IMR-90 (cell line): ENCODE measurements at regions not wholly inside any gene's neighbourhood (a gene's known extent, or its start where the extent isn't known, plus 50 kb on each side); places are given as distances from the start of the nearest gene placed in this dataset.

Experiments used
- ATAC-seq: fragments of 200-7000 bp; cut with Tn5 transposase; 2 replicates; pipeline ENCODE4 v1.9.1; 2020; ENCODE audit warnings: low read depth, mild to moderate bottlenecking, moderate library complexity
- BruUV-seq: library from RNA; stranded (reverse); fragments of 400-500 nt; replicated peaks from 2 replicates; lab custom pipeline; 2021; lab: Mats Ljungman, UMichigan
- CTCF ChIA-PET: fragments of 300-600 bp; formaldehyde crosslinking; extraction: SDS; loops from one replicate; lab custom pipeline; 2021; ENCODE audit warnings: antibody characterized with exemption; lab: Yijun Ruan, JAX
- POLR2A ChIA-PET: fragments of 300-600 bp; sonication (Branson Sonifier 250); formaldehyde crosslinking; loops from one replicate; lab custom pipeline; 2022; ENCODE audit warnings: antibody characterized with exemption; ENCODE audit not compliant: unreplicated experiment; lab: Charles Lee
- DNase-seq: peaks from one replicate; pipeline ENCODE4 v3.0.0; 2013
- H2AFZ ChIP-seq: replicated peaks from 2 replicates; pipeline ENCODE3; 2013; ENCODE audit warnings: low read length, mild to moderate bottlenecking; ENCODE audit not compliant: poor library complexity
- H2AK5ac ChIP-seq: 2 replicates; pipeline ENCODE4 v1.6.1; 2013; ENCODE audit warnings: low read depth, low read length, inconsistent platforms
- H2AK9ac ChIP-seq: replicated peaks from 2 replicates; pipeline ENCODE3; 2013; ENCODE audit warnings: mild to moderate bottlenecking, low read depth, low read length, moderate library complexity; ENCODE audit not compliant: poor library complexity
- H2BK120ac ChIP-seq: 2 replicates; pipeline ENCODE4 v1.6.1; 2013; ENCODE audit warnings: low read depth, low read length, inconsistent platforms
- H2BK15ac ChIP-seq: 3 replicates; pipeline ENCODE4 v1.6.1; 2013; ENCODE audit warnings: low read depth, low read length, inconsistent platforms
- H2BK20ac ChIP-seq: 2 replicates; pipeline ENCODE4 v1.6.1; 2013; ENCODE audit warnings: low read depth, mild to moderate bottlenecking, inconsistent platforms, low read length, moderate library complexity
- H2BK5ac ChIP-seq: 2 replicates; pipeline ENCODE4 v1.6.1; 2013; ENCODE audit warnings: mild to moderate bottlenecking, low read depth, low read length, inconsistent platforms; ENCODE audit not compliant: poor library complexity, severe bottlenecking
- H3K14ac ChIP-seq: replicated peaks from 2 replicates; pipeline ENCODE4 v1.6.1; 2013; ENCODE audit warnings: low read depth, low read length, inconsistent platforms
- H3K18ac ChIP-seq: 2 replicates; pipeline ENCODE4 v1.6.1; 2013; ENCODE audit warnings: low read depth, low read length, control low read depth
- H3K23ac ChIP-seq: 2 replicates; pipeline ENCODE4 v1.6.1; 2013; ENCODE audit warnings: low read depth, low read length, inconsistent platforms
- H3K27ac ChIP-seq: 2 replicates; pipeline ENCODE4 v1.5.1; 2013; ENCODE audit warnings: mild to moderate bottlenecking, control low read depth, low read length; ENCODE audit not compliant: insufficient read depth
- H3K27me3 ChIP-seq: 2 replicates; pipeline ENCODE4 v1.6.1; 2013; ENCODE audit warnings: low read length; ENCODE audit not compliant: control insufficient read depth, insufficient read depth
- H3K36me3 ChIP-seq: 2 replicates; pipeline ENCODE4 v1.6.1; 2013; ENCODE audit warnings: low read length, mixed read lengths; ENCODE audit not compliant: control insufficient read depth, insufficient read depth
- H3K4ac ChIP-seq: 2 replicates; pipeline ENCODE4 v1.6.1; 2013; ENCODE audit warnings: low read depth, low read length, inconsistent platforms
- H3K4me1 ChIP-seq: 2 replicates; pipeline ENCODE4 v1.6.1; 2013; ENCODE audit warnings: low read length, mixed read lengths; ENCODE audit not compliant: control insufficient read depth, insufficient read depth
- H3K4me2 ChIP-seq: 2 replicates; pipeline ENCODE4 v1.6.1; 2013; ENCODE audit warnings: low read depth, mild to moderate bottlenecking, control low read depth, low read length, moderate library complexity
- H3K4me3 ChIP-seq: 2 replicates; pipeline ENCODE4 v1.5.1; 2013; ENCODE audit warnings: low read depth, mild to moderate bottlenecking, control low read depth, low read length, moderate library complexity; ENCODE audit not compliant: insufficient read depth
- H3K56ac ChIP-seq: 2 replicates; pipeline ENCODE4 v1.6.1; 2013; ENCODE audit warnings: low read length, inconsistent platforms; ENCODE audit not compliant: insufficient read depth; ENCODE audit errors: extremely low read depth
- H3K79me1 ChIP-seq, 2 experiments: 2 replicates each; pipeline ENCODE4 v1.6.1; 2013; ENCODE audit warnings: low read length in 2 of 2, inconsistent platforms in 1 of 2, low read depth in 1 of 2
- H3K9ac ChIP-seq: 2 replicates; pipeline ENCODE4 v1.6.1; 2013; ENCODE audit warnings: low read depth, low read length, control low read depth
- H3K9me1 ChIP-seq: 2 replicates; pipeline ENCODE4 v1.6.1; 2013; ENCODE audit warnings: low read length, inconsistent platforms; ENCODE audit not compliant: insufficient read depth
- H3K9me3 ChIP-seq: 2 replicates; pipeline ENCODE4 v1.6.1; 2013; ENCODE audit warnings: low read length; ENCODE audit not compliant: control insufficient read depth, insufficient read depth
- H4K20me1 ChIP-seq: 2 replicates; pipeline ENCODE4 v1.6.1; 2013; ENCODE audit warnings: low read length, inconsistent platforms; ENCODE audit not compliant: insufficient read depth
- H4K5ac ChIP-seq: 2 replicates; pipeline ENCODE4 v1.6.1; 2013; ENCODE audit warnings: mild to moderate bottlenecking, low read depth, low read length, control low read depth
- H4K8ac ChIP-seq, 2 experiments: 2 replicates each; pipeline ENCODE4 v1.6.1; 2013; ENCODE audit warnings: low read depth in 2 of 2, low read length in 2 of 2, control low read depth in 1 of 2, inconsistent platforms in 1 of 2
- H4K91ac ChIP-seq: 2 replicates; pipeline ENCODE4 v1.6.1; 2013; ENCODE audit warnings: low read depth, low read length, inconsistent platforms; ENCODE audit not compliant: insufficient read depth
- BHLHE40 ChIP-seq: fragments of 150-350 bp; IDR thresholded peaks from 2 replicates; pipeline ENCODE4 v1.6.1; 2016; ENCODE audit warnings: mild to moderate bottlenecking, low read depth, low read length
- CEBPB ChIP-seq: IDR thresholded peaks from 2 replicates; pipeline ENCODE4 v1.6.1; 2012; ENCODE audit warnings: low read depth, low read length, improper control_type of control experiment
- CHD1 ChIP-seq: IDR thresholded peaks from 2 replicates; pipeline ENCODE4 v1.6.1; 2012; ENCODE audit warnings: low read depth, low read length, improper control_type of control experiment
- FOS ChIP-seq: fragments of 150-350 bp; IDR thresholded peaks from 2 replicates; pipeline ENCODE4 v1.6.1; 2016; ENCODE audit warnings: low read depth, low read length
- MAFK ChIP-seq: IDR thresholded peaks from 2 replicates; pipeline ENCODE4 v1.6.1; 2012; ENCODE audit warnings: low read depth, low read length, improper control_type of control experiment
- MAZ ChIP-seq: IDR thresholded peaks from 2 replicates; pipeline ENCODE4 v1.6.1; 2012; ENCODE audit warnings: low read depth, mild to moderate bottlenecking, low read length, improper control_type of control experiment, moderate library complexity, borderline replicate concordance
- MXI1 ChIP-seq: IDR thresholded peaks from 2 replicates; pipeline ENCODE4 v1.6.1; 2012; ENCODE audit warnings: low read depth, mild to moderate bottlenecking, low read length, moderate library complexity, borderline replicate concordance
- NFE2L2 ChIP-seq: fragments of 150-350 bp; IDR thresholded peaks from 2 replicates; pipeline ENCODE4 v1.6.1; 2016; ENCODE audit warnings: low read depth, mild to moderate bottlenecking, low read length
- POLR2A ChIP-seq: IDR thresholded peaks from 2 replicates; pipeline ENCODE4 v1.6.1; 2012; ENCODE audit warnings: mild to moderate bottlenecking, low read depth, low read length
- RAD21 ChIP-seq: IDR thresholded peaks from 2 replicates; pipeline ENCODE4 v1.6.1; 2012; ENCODE audit warnings: low read length, improper control_type of control experiment
- RCOR1 ChIP-seq: IDR thresholded peaks from 2 replicates; pipeline ENCODE4 v1.6.1; 2012; ENCODE audit warnings: mild to moderate bottlenecking, low read length, improper control_type of control experiment; ENCODE audit not compliant: insufficient replicate concordance
- RFX5 ChIP-seq: IDR thresholded peaks from 2 replicates; pipeline ENCODE4 v1.8.0; 2012; ENCODE audit warnings: low read depth, mild to moderate bottlenecking, low read length, moderate library complexity
- SMC3 ChIP-seq: fragments of 150-350 bp; IDR thresholded peaks from 2 replicates; pipeline ENCODE4 v1.6.1; 2016; ENCODE audit warnings: low read depth, mild to moderate bottlenecking, antibody characterized with exemption, low read length, moderate library complexity
- WGBS, 2 experiments: methylation state at CpG; one replicate each; pipeline versions ENCODE4 v1.1.5 to v1.1.7; 2013; ENCODE audit warnings: missing lambda C conversion rate in 2 of 2; ENCODE audit not compliant: insufficient read length in 1 of 2; ENCODE audit errors: extremely low coverage in 2 of 2; 5-methylcytosine and 5-hydroxymethylcytosine counted together
- dilution Hi-C: fragments of 300-500 bp; cut with HindIII; formaldehyde crosslinking; loops from one replicate; pipeline ENCODE4 v1.14.3; 2018; ENCODE audit warnings: low sequenced_read_pairs; ENCODE audit not compliant: unreplicated experiment
- in situ Hi-C: fragments of 300-500 bp; cut with MboI; formaldehyde crosslinking; loops from 3 replicates; pipeline ENCODE4 v1.14.3; 2019; ENCODE audit warnings: low sequenced_read_pairs, inconsistent platforms, mixed read lengths
- intact Hi-C: fragments of 100-400 bp; cut with micrococcal nuclease; formaldehyde crosslinking; loops from 2 replicates; pipeline ENCODE4 v1.10.0; 2022
- TF ChIP-seq, protein P1 (sequence below): fragments of 150-350 bp; IDR thresholded peaks from 2 replicates; pipeline ENCODE4 v1.6.1; 2016; ENCODE audit warnings: low read depth, mild to moderate bottlenecking, low read length, moderate library complexity, borderline replicate concordance
- TF ChIP-seq, protein P2 (sequence below): fragments of 150-350 bp; IDR thresholded peaks from 2 replicates; pipeline ENCODE4 v1.6.1; 2017; ENCODE audit warnings: mild to moderate bottlenecking, antibody characterized with exemption, low read length, low read depth
- TF ChIP-seq, protein P3 (sequence below): conservative IDR thresholded peaks from 2 replicates; pipeline ENCODE4 v1.5.1; 2012; ENCODE audit warnings: mild to moderate bottlenecking, low read depth, low read length, improper control_type of control experiment

DNA sequence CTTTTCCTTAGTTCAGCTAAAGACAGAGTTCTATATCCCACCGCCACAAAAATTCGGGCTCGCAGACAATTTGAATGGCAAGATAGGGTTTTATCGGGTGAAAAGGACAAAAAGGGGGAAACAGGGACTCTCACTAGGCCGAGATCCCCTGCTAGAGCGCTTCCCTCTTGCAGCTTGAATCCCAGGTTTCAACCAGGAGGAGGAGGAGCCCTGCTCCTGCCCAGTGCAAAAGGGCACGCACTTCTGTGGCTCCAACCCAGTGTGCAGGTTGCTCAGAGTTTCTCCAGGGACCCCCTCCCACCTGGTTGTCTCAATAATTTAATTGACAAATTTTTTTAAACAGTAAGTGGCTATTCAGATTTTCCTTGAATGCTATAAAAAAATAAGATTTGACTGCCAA is 152.6 kb upstream of the LUZP2 start:
- no peaks in the 10 kb centered on the region for H3K9me3 ChIP-seq
- WGBS, 2 experiments = no CpG with 5 or more reads among the region's 7 CpGs
- POLR2A ChIA-PET = no interaction called here
- no peak for ATAC-seq
- H4K5ac ChIP-seq = no peak overlapping the region
- no peak overlapping the region for H2BK20ac ChIP-seq
- no peak overlapping the region for H2BK5ac ChIP-seq
- H4K8ac ChIP-seq = no peak overlapping the region
- H3K4me3 ChIP-seq = no peak overlapping the region
- no peaks in the 10 kb centered on the region for H3K79me1 ChIP-seq
- H3K4me1 ChIP-seq = no peaks in the 10 kb centered on the region
- H3K36me3 ChIP-seq = no peaks in the 10 kb centered on the region
- H3K14ac ChIP-seq = no peak overlapping the region
- no peaks in the 10 kb centered on the region for H4K20me1 ChIP-seq
- no peak overlapping the region for H3K9ac ChIP-seq
- no TSS peak for BruUV-seq
- no peak for DNase-seq
- no peak overlapping the region for H3K18ac ChIP-seq
- dilution Hi-C loops = no loop called here
- no peak overlapping the region for H3K27ac ChIP-seq
- H3K9me1 ChIP-seq = no peaks in the 10 kb centered on the region
- no peak overlapping the region for H2AK5ac ChIP-seq
- CTCF ChIA-PET = no interaction called here
- no peak overlapping the region for H2BK15ac ChIP-seq
- H3K4me2 ChIP-seq = no peak overlapping the region
- H3K4ac ChIP-seq = no peak overlapping the region
- no peak overlapping the region for H2AK9ac ChIP-seq
- in situ Hi-C loops = no loop called here
- H3K56ac ChIP-seq = no peak overlapping the region
- no peak overlapping the region for H2BK120ac ChIP-seq
- H3K27me3 ChIP-seq = no peaks in the 10 kb centered on the region
- H3K23ac ChIP-seq = no peak overlapping the region
- intact Hi-C loops = no loop called here
- H4K91ac ChIP-seq = no peak overlapping the region
- TF ChIP-seq RAD21 (no peak), MXI1 (no peak), BHLHE40 (no peak), RFX5 (no peak), MAFK (no peak), NFE2L2 (no peak), FOS (no peak), RCOR1 (no peak), MAZ (no peak), CEBPB (no peak), SMC3 (no peak), POLR2A (no peak), CHD1 (no peak)
- TF ChIP-seq, protein P1, sequence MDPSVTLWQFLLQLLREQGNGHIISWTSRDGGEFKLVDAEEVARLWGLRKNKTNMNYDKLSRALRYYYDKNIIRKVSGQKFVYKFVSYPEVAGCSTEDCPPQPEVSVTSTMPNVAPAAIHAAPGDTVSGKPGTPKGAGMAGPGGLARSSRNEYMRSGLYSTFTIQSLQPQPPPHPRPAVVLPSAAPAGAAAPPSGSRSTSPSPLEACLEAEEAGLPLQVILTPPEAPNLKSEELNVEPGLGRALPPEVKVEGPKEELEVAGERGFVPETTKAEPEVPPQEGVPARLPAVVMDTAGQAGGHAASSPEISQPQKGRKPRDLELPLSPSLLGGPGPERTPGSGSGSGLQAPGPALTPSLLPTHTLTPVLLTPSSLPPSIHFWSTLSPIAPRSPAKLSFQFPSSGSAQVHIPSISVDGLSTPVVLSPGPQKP = no peak
- TF ChIP-seq, protein P2, sequence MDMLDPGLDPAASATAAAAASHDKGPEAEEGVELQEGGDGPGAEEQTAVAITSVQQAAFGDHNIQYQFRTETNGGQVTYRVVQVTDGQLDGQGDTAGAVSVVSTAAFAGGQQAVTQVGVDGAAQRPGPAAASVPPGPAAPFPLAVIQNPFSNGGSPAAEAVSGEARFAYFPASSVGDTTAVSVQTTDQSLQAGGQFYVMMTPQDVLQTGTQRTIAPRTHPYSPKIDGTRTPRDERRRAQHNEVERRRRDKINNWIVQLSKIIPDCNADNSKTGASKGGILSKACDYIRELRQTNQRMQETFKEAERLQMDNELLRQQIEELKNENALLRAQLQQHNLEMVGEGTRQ = no peak
- TF ChIP-seq, protein P3, sequence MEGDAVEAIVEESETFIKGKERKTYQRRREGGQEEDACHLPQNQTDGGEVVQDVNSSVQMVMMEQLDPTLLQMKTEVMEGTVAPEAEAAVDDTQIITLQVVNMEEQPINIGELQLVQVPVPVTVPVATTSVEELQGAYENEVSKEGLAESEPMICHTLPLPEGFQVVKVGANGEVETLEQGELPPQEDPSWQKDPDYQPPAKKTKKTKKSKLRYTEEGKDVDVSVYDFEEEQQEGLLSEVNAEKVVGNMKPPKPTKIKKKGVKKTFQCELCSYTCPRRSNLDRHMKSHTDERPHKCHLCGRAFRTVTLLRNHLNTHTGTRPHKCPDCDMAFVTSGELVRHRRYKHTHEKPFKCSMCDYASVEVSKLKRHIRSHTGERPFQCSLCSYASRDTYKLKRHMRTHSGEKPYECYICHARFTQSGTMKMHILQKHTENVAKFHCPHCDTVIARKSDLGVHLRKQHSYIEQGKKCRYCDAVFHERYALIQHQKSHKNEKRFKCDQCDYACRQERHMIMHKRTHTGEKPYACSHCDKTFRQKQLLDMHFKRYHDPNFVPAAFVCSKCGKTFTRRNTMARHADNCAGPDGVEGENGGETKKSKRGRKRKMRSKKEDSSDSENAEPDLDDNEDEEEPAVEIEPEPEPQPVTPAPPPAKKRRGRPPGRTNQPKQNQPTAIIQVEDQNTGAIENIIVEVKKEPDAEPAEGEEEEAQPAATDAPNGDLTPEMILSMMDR = no peak
- no peak overlapping the region for H2AFZ ChIP-seq
